ENCODE measurements at regions not wholly inside any gene's neighbourhood (a gene's known extent, or its start where the extent isn't known, plus 50 kb on each side); places are given as distances from the start of the nearest gene placed in this dataset.

GRCh38 chr2:76572981-76573380 is 862.3 kb upstream of the GCFC2 start:
- DNase-seq = no peak

DNA sequence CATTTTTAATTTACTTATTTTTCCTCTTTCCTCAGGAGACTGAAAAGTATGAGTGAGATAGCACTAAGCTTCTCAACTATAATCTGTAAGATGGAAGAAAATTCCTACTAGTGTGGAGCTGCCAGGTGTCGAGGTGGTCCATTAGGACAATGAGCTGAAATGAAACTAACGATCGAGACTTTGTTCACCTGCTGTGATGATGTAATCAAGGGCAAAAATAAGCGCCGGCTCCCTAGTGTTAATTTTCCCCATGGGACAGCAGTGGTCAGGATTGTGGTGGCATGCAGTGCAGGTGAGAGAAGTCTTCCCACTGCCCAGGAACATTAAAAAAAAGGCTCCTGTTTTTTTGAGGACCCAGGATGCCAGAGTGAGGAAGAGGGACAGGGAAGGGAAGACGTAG is 859.1 kb upstream of the GCFC2 start:
- no peak for DNase-seq

DNA sequence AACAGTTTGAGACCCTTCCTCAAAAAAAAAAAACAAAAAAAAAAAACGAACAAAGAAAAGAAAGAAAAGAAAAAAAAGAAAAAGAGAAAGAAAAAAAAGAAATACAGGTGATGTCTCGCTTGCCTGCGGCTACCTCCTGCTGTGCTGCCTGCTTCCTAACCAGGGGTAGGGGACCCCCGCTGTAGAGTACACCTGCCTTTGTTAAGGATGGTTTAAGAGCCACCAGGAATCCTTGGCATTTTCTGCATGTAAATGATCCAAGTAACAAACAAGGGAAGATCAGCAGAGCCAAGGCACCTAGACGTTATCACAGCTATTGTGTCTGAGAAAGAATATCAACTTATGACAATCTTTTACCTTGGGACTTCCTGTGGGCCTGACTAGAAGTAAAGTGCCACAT is 856.8 kb upstream of the GCFC2 start:
- DNase-seq = no peak

DNA sequence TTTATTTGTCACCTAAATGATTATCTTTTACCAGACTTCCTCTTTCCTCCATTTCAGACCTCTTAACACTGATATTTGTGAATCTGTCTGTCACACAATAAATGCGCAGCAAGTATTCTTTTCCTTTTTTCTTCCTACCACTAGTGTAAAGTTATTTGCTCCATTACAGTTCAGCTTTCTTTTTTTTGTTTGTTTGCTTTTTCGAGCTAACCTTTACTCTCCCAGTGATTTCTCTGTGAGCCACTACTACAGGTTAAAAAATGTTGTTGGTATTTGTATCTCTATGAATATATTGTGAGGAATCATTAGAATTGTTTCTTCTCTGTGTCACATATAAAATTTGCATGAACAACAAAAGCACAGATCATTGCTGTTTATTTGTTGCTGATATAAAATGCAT is 854.0 kb upstream of the GCFC2 start:
- DNase-seq = no peak

GRCh38 chr2:76563730-76564129 is 853.0 kb upstream of the GCFC2 start:
- no peak for DNase-seq

- DNase-seq = no peak
Observed at GRCh38 chr2:76558157-76558556, 847.4 kb upstream of the GCFC2 start.

GRCh38 chr2:76556018-76556417 is 845.3 kb upstream of the GCFC2 start:
- no peak for DNase-seq

DNA sequence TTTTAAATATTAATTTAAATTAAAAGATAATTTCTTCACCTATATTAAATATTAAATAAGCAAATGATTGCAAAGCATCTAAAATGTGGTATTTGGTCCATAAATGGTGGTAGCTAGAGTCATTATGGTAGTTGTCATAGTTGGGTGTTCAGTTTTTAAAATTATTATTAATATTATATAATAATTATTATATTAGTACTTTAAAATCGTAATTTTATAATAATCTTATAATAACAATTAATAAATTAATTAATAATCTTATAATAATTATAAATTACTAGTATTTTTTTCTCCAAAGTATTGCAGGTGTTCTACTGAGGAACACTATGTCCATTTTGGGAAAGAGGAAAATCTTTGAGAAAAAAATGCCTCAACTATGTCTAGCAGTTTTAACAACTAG is 835.5 kb upstream of the GCFC2 start:
- no peak for DNase-seq

GRCh38 chr2:76544901-76545300 is 834.2 kb upstream of the GCFC2 start:
- DNase-seq = no peak

GRCh38 chr2:76517574-76517909 is 806.8 kb upstream of the GCFC2 start:
- no peak for DNase-seq

DNA sequence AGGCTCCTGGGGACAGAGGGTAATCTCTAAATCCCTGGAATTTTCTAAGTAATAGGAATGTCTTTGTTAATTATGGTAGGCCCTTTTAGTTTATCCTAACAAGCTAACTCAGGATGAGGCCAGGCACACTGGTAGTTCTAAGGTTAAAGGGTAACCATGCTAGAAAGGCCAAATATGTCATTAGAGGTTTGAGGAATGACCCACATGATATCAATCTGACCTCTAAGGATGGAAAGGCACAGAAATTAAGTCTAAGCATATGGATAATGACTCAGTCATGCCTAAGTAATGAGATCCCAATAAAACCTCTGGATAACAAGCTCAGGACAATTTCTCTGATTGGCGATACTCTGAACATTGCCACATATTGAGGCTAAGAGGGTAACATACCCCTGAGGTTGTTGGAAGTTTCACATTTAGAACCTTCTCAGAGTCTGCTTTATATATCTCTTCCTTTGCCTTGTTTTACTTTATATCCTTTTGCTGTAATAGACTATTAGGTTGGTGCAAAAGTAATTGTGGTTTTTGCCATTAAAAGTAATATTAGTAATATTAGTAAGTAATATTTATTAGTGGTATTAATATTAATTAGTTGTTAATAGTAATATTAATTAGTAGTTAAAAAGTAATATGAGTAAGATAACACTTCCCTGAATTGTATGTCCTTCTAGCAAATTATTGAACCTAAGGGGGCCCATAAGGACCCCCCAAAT is 806.3 kb upstream of the GCFC2 start:
- DNase-seq = no peak

GRCh38 chr2:76512201-76512820 is 801.6 kb upstream of the GCFC2 start:
- no peak for DNase-seq

GRCh38 chr2:76506538-76506937 is 795.8 kb upstream of the GCFC2 start:
- no peak for DNase-seq

GRCh38 chr2:76501641-76502040 is 790.9 kb upstream of the GCFC2 start:
- no peak for DNase-seq

DNA sequence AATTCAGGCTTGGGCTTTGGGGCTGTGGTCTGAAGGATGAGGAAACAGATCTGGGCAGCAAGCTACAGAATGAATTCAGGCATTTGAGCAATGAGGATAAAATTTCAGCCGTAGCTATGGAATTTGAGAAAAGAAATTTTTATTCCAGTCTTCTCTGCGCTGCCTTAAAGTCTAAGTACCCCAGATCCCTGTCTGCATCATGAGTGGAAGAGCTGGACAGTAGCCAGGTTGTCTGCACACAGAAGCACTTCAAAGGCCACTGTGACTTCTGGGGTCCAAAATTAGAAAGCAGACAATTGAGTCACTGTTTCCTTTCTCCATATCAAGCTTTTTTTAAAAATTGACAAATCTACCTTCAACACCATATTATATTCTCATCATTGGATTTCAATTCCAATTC is 787.6 kb upstream of the GCFC2 start:
- DNase-seq = no peak

DNA sequence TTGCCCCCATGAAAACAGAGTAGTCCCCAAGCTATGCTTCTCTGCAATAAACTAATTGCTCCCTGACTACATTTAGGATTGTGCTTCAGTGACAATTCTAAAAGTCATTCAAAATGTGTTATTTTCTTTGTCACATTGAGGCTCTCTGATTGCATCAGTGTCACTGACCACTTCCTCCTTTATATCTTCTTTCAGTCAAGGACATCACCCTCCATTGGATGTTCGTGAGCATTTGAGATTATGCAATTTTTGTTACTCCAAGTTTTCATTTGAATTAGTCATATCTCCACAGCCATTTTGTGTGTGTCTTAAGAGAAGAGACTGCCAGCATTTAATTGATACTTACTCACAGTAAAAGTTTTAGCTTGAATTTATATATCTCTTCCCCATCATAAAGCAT is 780.8 kb upstream of the GCFC2 start:
- no peak for DNase-seq

DNA sequence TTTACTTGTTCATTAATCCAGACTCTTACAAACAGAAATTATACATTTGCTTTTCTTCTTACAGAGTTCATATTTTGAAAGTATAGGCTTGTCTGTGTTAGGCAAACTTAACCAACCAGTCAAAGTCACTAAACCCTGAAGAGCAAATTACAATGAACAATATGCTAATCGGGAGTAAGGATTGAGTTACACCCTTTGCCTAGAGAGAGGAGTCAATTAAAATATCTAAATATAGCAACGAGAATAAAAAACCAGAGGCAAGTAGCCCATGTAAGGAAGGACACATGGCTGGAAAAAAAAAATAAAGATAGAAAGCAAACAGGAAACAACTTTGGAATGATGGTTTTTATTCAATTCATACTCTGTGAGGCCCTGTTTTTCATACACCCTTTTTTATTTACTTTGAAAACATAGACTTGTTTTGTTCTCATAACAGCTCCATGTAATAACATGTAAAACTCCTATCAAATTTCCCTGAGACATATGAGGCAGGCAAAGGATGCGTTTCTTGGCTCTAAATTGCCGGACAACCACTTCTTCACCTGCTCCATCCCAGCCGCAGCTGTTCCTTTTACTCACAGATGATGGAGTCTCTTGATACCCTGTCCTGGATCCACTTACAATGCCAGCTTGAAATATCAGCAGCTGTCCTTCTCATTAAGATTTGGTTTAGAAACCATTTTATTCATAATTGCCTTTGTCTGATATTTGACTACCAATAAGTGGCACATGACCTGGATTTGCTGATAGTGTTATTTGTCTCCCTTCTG is 767.7 kb upstream of the GCFC2 start:
- DNase-seq = no peak

DNA sequence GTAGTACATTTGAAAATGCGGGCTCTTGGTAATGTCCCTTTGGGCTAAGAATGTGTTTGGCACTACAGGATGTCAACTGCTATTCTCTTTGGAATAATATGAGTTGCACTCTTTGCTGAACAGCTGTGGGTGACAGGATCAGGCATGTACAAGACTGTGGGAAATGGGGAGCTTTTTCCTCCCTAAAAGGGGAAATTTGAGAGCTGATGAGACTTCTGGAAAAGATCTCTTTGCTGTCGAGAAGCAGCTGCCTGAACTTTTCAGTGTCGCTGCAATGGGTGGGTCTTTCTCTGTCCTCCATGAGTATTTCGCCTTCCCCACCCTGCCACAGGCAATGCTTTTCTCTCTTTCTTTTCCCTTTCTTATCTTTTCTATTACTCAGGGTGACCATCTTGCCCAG is 762.2 kb upstream of the GCFC2 start:
- no peak for DNase-seq

GRCh38 chr2:76469066-76469465 is 758.4 kb upstream of the GCFC2 start:
- DNase-seq = no peak

- no peak for DNase-seq
Observed at GRCh38 chr2:76467326-76467725, 756.6 kb upstream of the GCFC2 start.

DNA sequence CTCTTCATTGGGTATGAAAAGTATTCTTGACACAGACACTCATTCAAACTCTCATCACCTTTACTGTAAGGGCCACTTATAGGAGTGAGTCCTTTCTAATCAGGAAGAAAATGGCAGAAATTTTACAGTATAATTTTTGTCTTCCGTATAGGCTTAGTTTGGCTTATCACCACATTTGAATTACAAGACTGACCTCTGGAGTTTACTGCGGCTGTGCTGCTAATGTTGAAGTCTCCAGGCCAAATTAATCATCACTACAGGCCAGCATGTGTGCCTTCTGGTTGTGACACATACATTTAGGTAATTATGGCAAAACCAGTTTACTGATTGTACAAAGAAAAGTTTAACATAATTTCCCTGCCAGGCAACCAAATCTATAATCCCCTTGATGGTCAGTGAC is 753.6 kb upstream of the GCFC2 start:
- no peak for DNase-seq

DNA sequence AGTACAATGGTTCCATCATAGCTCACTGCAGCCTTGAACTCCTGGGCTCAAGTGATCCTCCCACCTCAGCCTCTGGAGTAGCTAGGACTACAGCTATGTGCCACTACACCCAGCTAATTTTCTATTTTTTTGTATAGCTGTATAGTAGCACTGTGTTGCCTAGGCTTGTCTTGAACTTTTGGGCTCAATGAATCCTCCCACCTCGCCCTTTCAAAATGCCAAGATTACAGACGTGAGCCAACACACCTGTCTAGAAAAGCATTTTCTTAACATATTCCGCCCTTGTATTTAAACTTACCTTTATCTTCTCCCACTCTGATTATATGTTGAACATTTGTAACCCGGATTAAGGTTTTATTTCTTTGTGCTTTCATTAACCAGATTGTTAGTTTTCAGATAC is 750.7 kb upstream of the GCFC2 start:
- DNase-seq = no peak

DNA sequence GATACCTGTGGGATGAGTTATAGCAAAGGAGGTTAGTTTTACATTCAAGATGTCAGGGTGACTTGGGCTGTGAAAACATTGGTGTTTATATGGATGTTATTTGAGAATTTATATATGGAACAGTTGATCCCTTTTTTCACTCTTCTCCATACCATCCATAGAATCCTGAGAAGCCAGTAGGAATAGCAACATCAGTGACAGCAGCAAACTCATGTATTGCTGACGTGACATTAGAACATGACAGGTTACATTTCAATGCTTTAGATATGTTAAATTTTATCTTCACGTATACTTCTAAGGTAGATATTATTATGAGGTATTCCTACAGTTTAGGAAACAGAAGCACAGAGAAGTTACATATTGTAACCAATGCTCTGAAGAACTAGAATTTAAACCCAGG is 745.2 kb upstream of the GCFC2 start:
- no peak for DNase-seq

- DNase-seq = no peak
Observed at GRCh38 chr2:76450024-76450475, 739.3 kb upstream of the GCFC2 start.
